ENCODE measurements at regions not wholly inside any gene's neighbourhood (a gene's known extent, or its start where the extent isn't known, plus 50 kb on each side); places are given as distances from the start of the nearest gene placed in this dataset.

GRCh38 chr12:61422786-61423185 lies 837.4 kb upstream of the USP15 start:
- TF ChIP-seq EZH2phosphoT487 (IDR thresholded peaks at IDR 0.05; ENCODE audit: borderline replicate concordance, low read length): no peak
- TF ChIP-seq, protein P1, sequence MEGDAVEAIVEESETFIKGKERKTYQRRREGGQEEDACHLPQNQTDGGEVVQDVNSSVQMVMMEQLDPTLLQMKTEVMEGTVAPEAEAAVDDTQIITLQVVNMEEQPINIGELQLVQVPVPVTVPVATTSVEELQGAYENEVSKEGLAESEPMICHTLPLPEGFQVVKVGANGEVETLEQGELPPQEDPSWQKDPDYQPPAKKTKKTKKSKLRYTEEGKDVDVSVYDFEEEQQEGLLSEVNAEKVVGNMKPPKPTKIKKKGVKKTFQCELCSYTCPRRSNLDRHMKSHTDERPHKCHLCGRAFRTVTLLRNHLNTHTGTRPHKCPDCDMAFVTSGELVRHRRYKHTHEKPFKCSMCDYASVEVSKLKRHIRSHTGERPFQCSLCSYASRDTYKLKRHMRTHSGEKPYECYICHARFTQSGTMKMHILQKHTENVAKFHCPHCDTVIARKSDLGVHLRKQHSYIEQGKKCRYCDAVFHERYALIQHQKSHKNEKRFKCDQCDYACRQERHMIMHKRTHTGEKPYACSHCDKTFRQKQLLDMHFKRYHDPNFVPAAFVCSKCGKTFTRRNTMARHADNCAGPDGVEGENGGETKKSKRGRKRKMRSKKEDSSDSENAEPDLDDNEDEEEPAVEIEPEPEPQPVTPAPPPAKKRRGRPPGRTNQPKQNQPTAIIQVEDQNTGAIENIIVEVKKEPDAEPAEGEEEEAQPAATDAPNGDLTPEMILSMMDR (IDR thresholded peaks at IDR 0.05; ENCODE audit: low read depth, low read length, poor library complexity, severe bottlenecking): no peak
- H3K36me3 ChIP-seq (ENCODE audit: control insufficient read depth, low read length): no peaks in the 10 kb centered on the region
- H3K9me3 ChIP-seq (ENCODE audit: control insufficient read depth, insufficient read depth, low read length): no peaks in the 10 kb centered on the region
- no peaks in the 10 kb centered on the region for H3K4me1 ChIP-seq (ENCODE audit: control insufficient read depth, low read length)
- no peak overlapping the region for H3K27ac ChIP-seq (ENCODE audit: low read depth, low read length)
- no peak overlapping the region for H3K4me2 ChIP-seq (ENCODE audit: low read length)
- H3K79me2 ChIP-seq (ENCODE audit: control insufficient read depth, low read length): no peaks in the 10 kb centered on the region
- H3K4me3 ChIP-seq (ENCODE audit: low read length): no peak overlapping the region
- H4K20me1 ChIP-seq (ENCODE audit: control insufficient read depth, insufficient read depth, low read depth, low read length): no peaks in the 10 kb centered on the region
- no peaks in the 10 kb centered on the region for H3K27me3 ChIP-seq (ENCODE audit: control insufficient read depth, low read length)
- H3F3A ChIP-seq (ENCODE audit: control insufficient read depth, insufficient read depth): no peaks in the 10 kb centered on the region
- no peaks in the 10 kb centered on the region for H3K9me2 ChIP-seq (replicated peaks; ENCODE audit: control insufficient read depth, low read length)

DNA sequence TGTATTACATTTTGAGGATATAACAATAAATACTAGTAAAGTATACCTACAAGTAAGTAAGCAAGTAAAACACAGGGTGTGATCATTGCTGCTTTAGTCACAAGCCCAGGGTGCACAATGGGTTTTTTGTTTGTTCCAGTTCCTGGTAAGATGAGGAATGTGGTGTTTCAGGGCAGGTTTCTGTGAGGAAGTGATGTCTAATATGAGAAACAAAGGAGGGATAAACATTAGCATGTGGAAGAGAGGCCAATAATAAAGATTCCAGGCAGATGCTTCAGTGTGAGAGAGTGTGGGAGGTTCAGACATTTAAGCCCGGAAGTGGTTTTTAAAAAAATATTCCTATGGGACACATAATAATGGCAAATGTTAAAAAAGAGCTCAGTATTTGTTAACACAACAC lies 808.1 kb upstream of the USP15 start:
- no peaks in the 10 kb centered on the region for H3F3A ChIP-seq (ENCODE audit: control insufficient read depth, insufficient read depth)
- H3K79me2 ChIP-seq (ENCODE audit: control insufficient read depth, low read length): no peaks in the 10 kb centered on the region
- TF ChIP-seq, protein P1 (IDR thresholded peaks at IDR 0.05; ENCODE audit: low read depth, low read length, poor library complexity, severe bottlenecking): no peak
- no peak for TF ChIP-seq EZH2phosphoT487 (IDR thresholded peaks at IDR 0.05; ENCODE audit: borderline replicate concordance, low read length)

GRCh38 chr12:61487728-61488127 lies 772.5 kb upstream of the USP15 start:
- Histone ChIP-seq H3K9me3 (ENCODE audit: control insufficient read depth, insufficient read depth, low read length) (no peaks in the 10 kb centered on the region), H4K20me1 (ENCODE audit: control insufficient read depth, insufficient read depth, low read depth, low read length) (no peaks in the 10 kb centered on the region), H3K4me2 (ENCODE audit: low read length) (no peak overlapping the region), H3K9me2 (replicated peaks; ENCODE audit: control insufficient read depth, low read length) (no peaks in the 10 kb centered on the region), H3K4me1 (ENCODE audit: control insufficient read depth, low read length) (no peaks in the 10 kb centered on the region), H3K36me3 (ENCODE audit: control insufficient read depth, low read length) (no peaks in the 10 kb centered on the region), H3K27ac (ENCODE audit: low read depth, low read length) (no peak overlapping the region), H3F3A (ENCODE audit: control insufficient read depth, insufficient read depth) (no peaks in the 10 kb centered on the region), H3K27me3 (ENCODE audit: control insufficient read depth, low read length) (no peaks in the 10 kb centered on the region), H3K79me2 (ENCODE audit: control insufficient read depth, low read length) (no peaks in the 10 kb centered on the region), H3K4me3 (ENCODE audit: low read length) (no peak overlapping the region)
- no peak for TF ChIP-seq EZH2phosphoT487 (IDR thresholded peaks at IDR 0.05; ENCODE audit: borderline replicate concordance, low read length)
- TF ChIP-seq, protein P1 (IDR thresholded peaks at IDR 0.05; ENCODE audit: low read depth, low read length, poor library complexity, severe bottlenecking): no peak

More for the DNA sequence above, 808.1 kb upstream of the USP15 start:
- no peak overlapping the region for H3K4me2 ChIP-seq (ENCODE audit: low read length)
- no peaks in the 10 kb centered on the region for H3K9me3 ChIP-seq (ENCODE audit: control insufficient read depth, insufficient read depth, low read length)
- H3K36me3 ChIP-seq (ENCODE audit: control insufficient read depth, low read length): no peaks in the 10 kb centered on the region
- no peak overlapping the region for H3K27ac ChIP-seq (ENCODE audit: low read depth, low read length)
- H3K27me3 ChIP-seq (ENCODE audit: control insufficient read depth, low read length): no peaks in the 10 kb centered on the region
- H3K4me3 ChIP-seq (ENCODE audit: low read length): no peak overlapping the region
- H4K20me1 ChIP-seq (ENCODE audit: control insufficient read depth, insufficient read depth, low read depth, low read length): no peaks in the 10 kb centered on the region
- no peaks in the 10 kb centered on the region for H3K9me2 ChIP-seq (replicated peaks; ENCODE audit: control insufficient read depth, low read length)
- H3K4me1 ChIP-seq (ENCODE audit: control insufficient read depth, low read length): no peaks in the 10 kb centered on the region

Data from DOHH2 (cell line).